ENCODE measurements at regions not wholly inside any gene's neighbourhood (a gene's known extent, or its start where the extent isn't known, plus 50 kb on each side); places are given as distances from the start of the nearest gene placed in this dataset.

DNA sequence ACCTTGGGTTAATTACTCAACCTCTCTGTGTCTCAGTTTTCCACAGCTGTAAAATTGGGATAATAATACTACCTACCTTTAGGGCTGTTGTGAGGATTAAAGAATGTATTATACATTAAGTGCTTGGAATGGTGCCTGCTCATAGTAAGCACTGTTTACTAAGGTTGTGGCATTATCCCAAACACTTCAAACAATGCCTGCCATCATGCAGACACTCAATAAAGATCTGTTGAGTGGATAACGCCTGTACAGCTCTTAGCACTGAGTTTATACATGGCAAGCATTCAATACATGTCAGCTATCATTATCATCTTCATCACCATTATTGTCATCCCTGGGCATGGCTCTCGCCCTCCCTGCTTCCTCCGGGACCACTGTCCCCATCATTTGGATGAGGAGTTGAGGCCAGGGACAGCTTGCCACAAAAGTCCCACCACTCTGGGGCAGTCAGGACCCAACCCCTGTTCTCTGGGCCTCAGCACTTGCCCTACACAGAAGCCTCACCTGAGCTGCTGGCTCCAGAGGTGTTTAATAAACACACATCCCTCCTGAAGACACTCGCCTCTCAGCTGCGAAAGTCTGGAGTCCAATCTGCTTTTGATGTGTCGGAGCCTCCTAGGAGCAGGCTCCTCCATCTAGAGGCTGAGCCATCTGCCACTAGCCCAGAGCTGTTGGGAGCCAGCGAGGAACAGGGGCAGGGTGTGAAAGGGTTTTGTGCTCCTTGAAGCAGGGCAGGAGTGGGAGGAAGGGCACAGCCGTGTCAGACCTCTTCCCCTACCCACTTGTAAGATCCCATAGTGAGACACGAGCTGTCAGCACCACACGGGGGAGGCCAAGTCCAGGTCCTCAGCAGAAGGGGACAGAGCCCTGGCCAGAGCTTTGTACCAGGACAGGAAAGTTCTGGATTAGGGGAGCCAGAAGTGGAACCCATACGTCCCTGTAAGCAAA is 80.9 kb upstream of the ZC3H12A start:
- no peak for DNase-seq (ENCODE audit: low read depth, low spot score)
- Histone ChIP-seq H3K36me3 (ENCODE audit: insufficient read depth, insufficient read length, low read length) (no peaks in the 10 kb centered on the region), H3K4me1 (ENCODE audit: insufficient read depth, insufficient read length) (peaks cover 31% of the 10 kb centered on the region), H3K27me3 (ENCODE audit: insufficient read depth, insufficient read length) (no peaks in the 10 kb centered on the region), H3K4me3 (ENCODE audit: insufficient read length, low read depth) (no peak overlapping the region), H3K9ac (ENCODE audit: insufficient read length, low read depth) (no peak overlapping the region), H3K9me3 (ENCODE audit: insufficient read depth, low read length) (no peaks in the 10 kb centered on the region)
- TF ChIP-seq SUZ12 (IDR thresholded peaks at IDR 0.05; ENCODE audit: extremely low read depth, insufficient read depth, insufficient read length) (no peak), YY1 (IDR thresholded peaks at IDR 0.05; ENCODE audit: insufficient read depth, insufficient read length) (no peak), ZNF274 (IDR thresholded peaks at IDR 0.05; ENCODE audit: low read depth, low read length) (no peak)

DNA sequence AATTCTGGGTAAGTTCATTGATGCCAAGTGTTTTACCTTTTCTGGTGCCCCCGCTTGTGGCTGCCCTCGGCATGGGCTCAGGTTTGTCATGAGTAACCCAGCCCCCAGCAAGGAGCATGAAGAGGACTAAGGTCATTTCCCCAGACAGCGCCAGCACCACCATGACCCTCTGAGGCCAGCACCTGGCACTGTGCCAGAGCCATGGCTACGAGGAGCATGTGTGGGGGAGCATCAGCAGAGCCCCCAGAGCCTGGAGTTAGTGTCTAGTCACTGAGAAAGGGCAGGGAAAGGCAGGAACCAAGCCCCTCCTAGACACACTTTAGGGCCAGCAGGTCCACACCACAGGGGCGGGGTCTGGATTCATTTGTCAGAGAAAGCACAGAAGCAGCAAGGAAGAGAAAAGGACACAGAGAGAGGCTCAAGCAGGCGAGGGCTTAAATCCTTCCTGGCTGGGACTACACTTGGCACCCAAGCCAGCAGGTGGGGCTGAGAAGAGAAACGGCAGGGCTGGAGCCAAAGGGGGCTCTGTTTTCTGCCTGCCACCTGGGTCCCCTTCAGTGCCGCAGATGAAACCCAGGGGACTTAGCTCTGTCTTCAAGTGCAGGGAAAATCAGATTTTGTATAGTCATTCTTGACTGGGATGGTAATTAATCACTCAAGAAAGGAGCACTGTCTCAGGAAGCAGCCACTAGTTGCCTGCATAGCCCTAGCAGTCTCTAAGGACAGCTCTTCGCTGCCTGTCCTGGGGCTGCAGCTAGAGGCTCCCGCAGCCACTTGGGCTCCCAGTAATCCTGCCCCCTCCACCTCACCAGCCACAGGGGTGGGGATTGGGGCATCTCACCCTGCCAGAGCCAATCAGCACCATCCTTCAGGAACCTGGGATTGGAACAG is 79.6 kb upstream of the ZC3H12A start:
- Histone ChIP-seq H3K9me3 (ENCODE audit: insufficient read depth, low read length) (no peaks in the 10 kb centered on the region), H3K36me3 (ENCODE audit: insufficient read depth, insufficient read length, low read length) (no peaks in the 10 kb centered on the region), H3K4me1 (ENCODE audit: insufficient read depth, insufficient read length) (peaks cover 27% of the 10 kb centered on the region), H3K4me3 (ENCODE audit: insufficient read length, low read depth) (no peak overlapping the region), H3K9ac (ENCODE audit: insufficient read length, low read depth) (peak overlapping the region; percentile 39), H3K27me3 (ENCODE audit: insufficient read depth, insufficient read length) (no peaks in the 10 kb centered on the region)
- TF ChIP-seq YY1 (IDR thresholded peaks at IDR 0.05; ENCODE audit: insufficient read depth, insufficient read length), result no peak
- TF ChIP-seq ZNF274 (IDR thresholded peaks at IDR 0.05; ENCODE audit: low read depth, low read length), result no peak
- TF ChIP-seq SUZ12 (IDR thresholded peaks at IDR 0.05; ENCODE audit: extremely low read depth, insufficient read depth, insufficient read length), result no peak
- peak; percentile 84 for DNase-seq (ENCODE audit: low read depth, low spot score)

DNA sequence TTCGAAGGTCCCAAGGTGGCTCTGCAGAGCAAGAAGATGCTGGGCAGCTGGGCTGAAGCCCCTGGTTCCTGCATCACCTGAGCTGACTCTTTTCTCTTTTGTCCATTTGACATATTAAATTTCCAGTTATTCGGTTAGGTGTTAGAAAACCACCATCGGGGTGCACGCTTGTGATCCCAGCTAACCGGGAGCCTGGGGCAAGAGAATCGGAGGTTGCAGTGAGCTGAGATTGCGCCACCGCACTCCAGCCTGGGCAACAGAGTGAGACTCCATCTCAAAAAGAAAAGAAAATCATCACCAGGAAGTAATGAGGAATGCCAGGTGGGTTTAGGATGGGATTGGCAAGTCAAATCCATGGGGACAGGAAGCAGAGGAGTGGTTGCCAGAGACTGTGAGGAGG is 76.3 kb upstream of the ZC3H12A start:
- no peaks in the 10 kb centered on the region for H3K36me3 ChIP-seq (ENCODE audit: insufficient read depth, insufficient read length, low read length)
- H3K9ac ChIP-seq (ENCODE audit: insufficient read length, low read depth), result no peak overlapping the region
- no peaks in the 10 kb centered on the region for H3K27me3 ChIP-seq (ENCODE audit: insufficient read depth, insufficient read length)
- TF ChIP-seq SUZ12 (IDR thresholded peaks at IDR 0.05; ENCODE audit: extremely low read depth, insufficient read depth, insufficient read length) (no peak), ZNF274 (IDR thresholded peaks at IDR 0.05; ENCODE audit: low read depth, low read length) (no peak), YY1 (IDR thresholded peaks at IDR 0.05; ENCODE audit: insufficient read depth, insufficient read length) (no peak)
- no peaks in the 10 kb centered on the region for H3K9me3 ChIP-seq (ENCODE audit: insufficient read depth, low read length)
- no peak for DNase-seq (ENCODE audit: low read depth, low spot score)
- peaks cover 23% of the 10 kb centered on the region for H3K4me1 ChIP-seq (ENCODE audit: insufficient read depth, insufficient read length)
- H3K4me3 ChIP-seq (ENCODE audit: insufficient read length, low read depth), result no peak overlapping the region

DNA sequence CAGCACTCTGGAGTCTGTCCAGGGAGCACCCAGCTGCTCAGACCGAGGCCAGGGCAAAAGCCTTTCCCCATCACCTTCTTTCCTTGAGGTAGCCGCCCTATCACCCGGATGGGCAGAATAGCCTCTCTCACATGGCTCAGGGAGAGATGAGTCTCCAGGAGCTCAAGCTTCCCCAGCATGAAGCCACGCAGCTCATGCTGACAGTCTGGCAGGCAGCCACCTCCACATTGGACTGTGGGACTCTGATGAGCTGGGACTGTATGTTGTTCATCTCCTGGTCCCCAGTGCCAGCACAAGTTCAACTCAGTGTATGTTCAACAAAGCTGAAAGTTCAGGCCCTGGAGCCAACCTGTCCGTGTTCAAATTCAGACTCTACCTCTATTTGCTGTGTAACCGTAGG is 75.2 kb upstream of the ZC3H12A start:
- peaks cover 17% of the 10 kb centered on the region for H3K4me1 ChIP-seq (ENCODE audit: insufficient read depth, insufficient read length)
- H3K27me3 ChIP-seq (ENCODE audit: insufficient read depth, insufficient read length), result no peaks in the 10 kb centered on the region
- no peak for DNase-seq (ENCODE audit: low read depth, low spot score)
- H3K9ac ChIP-seq (ENCODE audit: insufficient read length, low read depth), result no peak overlapping the region
- H3K4me3 ChIP-seq (ENCODE audit: insufficient read length, low read depth), result no peak overlapping the region
- H3K36me3 ChIP-seq (ENCODE audit: insufficient read depth, insufficient read length, low read length), result no peaks in the 10 kb centered on the region
- TF ChIP-seq ZNF274 (IDR thresholded peaks at IDR 0.05; ENCODE audit: low read depth, low read length) (no peak), YY1 (IDR thresholded peaks at IDR 0.05; ENCODE audit: insufficient read depth, insufficient read length) (no peak), SUZ12 (IDR thresholded peaks at IDR 0.05; ENCODE audit: extremely low read depth, insufficient read depth, insufficient read length) (no peak)
- H3K9me3 ChIP-seq (ENCODE audit: insufficient read depth, low read length), result no peaks in the 10 kb centered on the region

DNA sequence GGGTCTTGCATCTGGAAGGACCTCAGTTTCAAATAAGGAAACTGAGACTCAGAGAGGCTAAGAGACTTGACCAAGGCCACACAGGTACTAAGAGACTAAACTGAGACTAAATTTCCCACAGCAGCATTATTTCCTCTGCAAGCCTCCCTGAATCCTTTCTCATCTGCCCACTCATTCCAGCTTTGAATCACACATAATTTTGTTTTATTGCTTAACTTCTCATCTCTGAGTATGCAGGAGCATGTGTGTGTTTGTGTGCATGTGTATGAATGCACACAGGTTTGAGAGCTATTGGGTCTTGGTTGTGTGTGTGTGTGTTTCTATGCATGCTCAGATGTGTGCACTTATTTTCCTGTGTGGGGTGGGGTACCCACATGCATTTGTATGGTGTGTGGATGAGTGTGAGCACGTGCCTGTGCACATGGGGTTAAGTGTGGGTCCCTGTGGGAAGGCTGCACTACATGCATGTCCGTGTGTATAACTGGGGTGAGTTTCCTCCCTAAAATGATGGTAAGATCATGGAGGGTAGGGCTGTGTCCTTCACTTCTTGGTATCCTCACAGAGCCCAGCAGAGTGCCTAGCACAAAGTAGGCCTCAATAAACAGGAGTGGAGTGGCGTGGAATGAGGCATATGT is 74.4 kb upstream of the ZC3H12A start:
- Histone ChIP-seq H3K9me3 (ENCODE audit: insufficient read depth, low read length) (no peaks in the 10 kb centered on the region), H3K9ac (ENCODE audit: insufficient read length, low read depth) (no peak overlapping the region), H3K36me3 (ENCODE audit: insufficient read depth, insufficient read length, low read length) (no peaks in the 10 kb centered on the region), H3K4me3 (ENCODE audit: insufficient read length, low read depth) (no peak overlapping the region), H3K4me1 (ENCODE audit: insufficient read depth, insufficient read length) (peaks cover 12% of the 10 kb centered on the region), H3K27me3 (ENCODE audit: insufficient read depth, insufficient read length) (no peaks in the 10 kb centered on the region)
- TF ChIP-seq ZNF274 (IDR thresholded peaks at IDR 0.05; ENCODE audit: low read depth, low read length) (no peak), YY1 (IDR thresholded peaks at IDR 0.05; ENCODE audit: insufficient read depth, insufficient read length) (no peak), SUZ12 (IDR thresholded peaks at IDR 0.05; ENCODE audit: extremely low read depth, insufficient read depth, insufficient read length) (no peak)
- DNase-seq (ENCODE audit: low read depth, low spot score), result no peak

DNA sequence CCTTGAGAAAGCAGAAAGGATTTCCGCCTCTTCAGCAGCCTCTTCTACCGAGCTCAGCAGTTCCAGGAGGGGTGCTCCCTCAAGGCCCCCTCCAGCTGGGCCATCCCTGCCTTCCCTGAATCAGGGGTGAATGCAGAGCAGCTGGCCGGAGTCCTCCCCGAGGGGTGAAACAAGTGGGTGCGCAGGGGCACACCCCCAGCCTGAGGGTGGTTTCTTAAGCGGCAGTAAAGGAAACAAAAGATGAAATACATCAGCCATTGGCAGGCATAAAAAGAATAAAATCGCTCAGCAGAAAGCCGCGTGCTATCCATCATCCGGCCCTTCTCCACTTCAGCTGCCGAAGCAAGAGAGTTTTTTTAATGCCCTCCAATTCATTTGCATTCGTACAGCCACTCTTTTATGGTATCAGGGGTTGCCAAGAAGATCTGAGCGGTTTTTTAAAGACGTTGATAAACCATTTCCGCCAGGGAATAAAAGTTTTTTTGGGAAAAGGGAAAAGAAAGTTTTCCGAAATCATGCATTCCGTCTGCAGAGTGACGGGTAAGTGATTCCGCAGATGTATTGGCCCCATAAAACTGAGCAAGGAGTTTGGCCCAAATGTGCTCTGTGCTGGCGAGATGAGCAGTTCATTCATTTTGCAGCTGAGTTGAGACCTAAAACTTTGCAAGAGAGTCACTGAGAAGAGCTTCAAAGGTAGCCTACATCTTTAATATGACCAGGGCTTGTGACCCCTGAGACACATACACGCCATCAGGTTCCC is 73.7 kb upstream of the ZC3H12A start:
- TF ChIP-seq YY1 (IDR thresholded peaks at IDR 0.05; ENCODE audit: insufficient read depth, insufficient read length) (no peak), ZNF274 (IDR thresholded peaks at IDR 0.05; ENCODE audit: low read depth, low read length) (no peak), SUZ12 (IDR thresholded peaks at IDR 0.05; ENCODE audit: extremely low read depth, insufficient read depth, insufficient read length) (no peak)
- Histone ChIP-seq H3K9ac (ENCODE audit: insufficient read length, low read depth) (no peak overlapping the region), H3K4me1 (ENCODE audit: insufficient read depth, insufficient read length) (peaks cover 5% of the 10 kb centered on the region), H3K27me3 (ENCODE audit: insufficient read depth, insufficient read length) (no peaks in the 10 kb centered on the region), H3K36me3 (ENCODE audit: insufficient read depth, insufficient read length, low read length) (no peaks in the 10 kb centered on the region), H3K4me3 (ENCODE audit: insufficient read length, low read depth) (no peak overlapping the region), H3K9me3 (ENCODE audit: insufficient read depth, low read length) (no peaks in the 10 kb centered on the region)
- no peak for DNase-seq (ENCODE audit: low read depth, low spot score)
